Parathyroid adenoma (tissue), 2 donors: ENCODE measurements at regions not wholly inside any gene's neighbourhood (a gene's known extent, or its start where the extent isn't known, plus 50 kb on each side); places are given as distances from the start of the nearest gene placed in this dataset.
"Not testable (repeated sequence)": the region's sequence is repeated elsewhere in the genome, so short reads cannot be mapped to it uniquely, and the experiment has no call there.

Source experiments
- H2AFZ ChIP-seq: fragments of 300-600 bp; sonication (generic); one replicate; pipeline ENCODE4 v1.7.0; 2017; ENCODE audit warnings: antibody characterized with exemption, mild to moderate bottlenecking
- H3K27ac ChIP-seq: fragments of 300-600 bp; sonication (generic); one replicate; pipeline ENCODE4 v1.7.0; 2017
- H3K27me3 ChIP-seq: fragments of 300-600 bp; sonication (generic); one replicate; pipeline ENCODE4 v1.7.0; 2017; ENCODE audit warnings: low read length; ENCODE audit not compliant: control insufficient read depth, insufficient read depth
- H3K36me3 ChIP-seq: fragments of 300-600 bp; sonication (generic); one replicate; pipeline ENCODE4 v1.7.0; 2017; ENCODE audit warnings: low read length; ENCODE audit not compliant: control insufficient read depth, insufficient read depth
- H3K4me1 ChIP-seq: fragments of 300-600 bp; sonication (generic); one replicate; pipeline ENCODE4 v1.7.0; 2017; ENCODE audit warnings: control low read depth
- H3K4me2 ChIP-seq: fragments of 300-600 bp; sonication (generic); one replicate; pipeline ENCODE4 v1.7.0; 2017; ENCODE audit warnings: low read length
- H3K4me3 ChIP-seq: fragments of 300-600 bp; sonication (generic); one replicate; pipeline ENCODE4 v1.7.0; 2017; ENCODE audit warnings: low read depth, low read length
- H3K79me2 ChIP-seq: fragments of 300-600 bp; sonication (generic); one replicate; pipeline ENCODE4 v1.7.0; 2017; ENCODE audit warnings: control low read depth
- H3K9ac ChIP-seq: fragments of 300-600 bp; sonication (generic); one replicate; pipeline ENCODE4 v1.7.0; 2017; ENCODE audit warnings: mild to moderate bottlenecking
- H3K9me3 ChIP-seq: fragments of 300-600 bp; sonication (generic); one replicate; pipeline ENCODE4 v1.7.0; 2017; ENCODE audit warnings: low read length; ENCODE audit not compliant: control insufficient read depth
- CTCF ChIP-seq: fragments of 300-600 bp; sonication (generic); IDR thresholded peaks from one replicate; pipeline ENCODE4 v1.7.0; 2017; ENCODE audit warnings: antibody characterized with exemption, mild to moderate bottlenecking
- donor health status: primary hyperparathyroidism.

DNA sequence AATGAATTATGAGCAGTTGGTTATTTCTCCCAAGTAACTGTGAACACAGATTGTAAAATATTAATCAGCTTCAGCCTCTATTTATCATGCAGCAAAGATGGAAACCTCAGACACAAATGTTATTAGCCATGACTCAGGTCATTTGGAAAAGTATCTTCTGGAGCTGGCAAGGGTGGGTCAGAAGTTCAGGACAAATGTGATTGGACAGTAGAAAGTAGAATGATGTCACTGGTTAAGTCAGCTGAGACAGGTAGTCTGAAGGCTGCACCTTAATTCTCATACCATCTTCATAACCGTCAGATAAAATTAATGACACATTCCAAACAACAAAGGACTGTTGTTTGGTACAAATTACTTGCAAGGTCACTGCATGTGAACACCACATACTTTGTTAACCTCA lies 140.2 kb downstream of the EMB start:
- no peaks in the 10 kb centered on the region for H3K79me2 ChIP-seq
- no peak overlapping the region for H3K4me2 ChIP-seq
- H3K27ac ChIP-seq: no peak overlapping the region
- no peak for TF ChIP-seq CTCF
- no peaks in the 10 kb centered on the region for H3K4me1 ChIP-seq
- H3K27me3 ChIP-seq: no peaks in the 10 kb centered on the region
- H3K9ac ChIP-seq: no peak overlapping the region
- no peak overlapping the region for H3K4me3 ChIP-seq
- H3K9me3 ChIP-seq: no peaks in the 10 kb centered on the region
- H2AFZ ChIP-seq: no peak overlapping the region
- H3K36me3 ChIP-seq: no peaks in the 10 kb centered on the region

DNA sequence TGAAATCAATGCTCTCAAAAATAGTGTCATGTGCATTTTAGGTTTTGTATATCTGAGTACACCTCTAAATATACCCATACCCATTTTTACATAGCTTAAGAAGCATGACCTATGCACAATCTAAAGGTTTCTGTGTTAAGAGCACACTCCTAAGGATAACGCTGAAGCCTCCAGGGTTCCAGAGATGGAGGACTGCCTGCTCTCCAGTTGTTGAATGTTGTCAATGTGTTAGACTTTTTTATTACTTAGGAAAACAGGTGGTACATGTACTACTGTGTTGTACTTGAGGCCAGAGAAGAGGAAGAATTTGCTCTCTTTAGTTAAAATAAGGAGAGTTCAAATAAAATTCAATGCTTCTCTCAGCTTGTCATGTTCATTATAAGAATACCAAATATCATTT lies 141.2 kb downstream of the EMB start:
- Histone ChIP-seq H2AFZ (no peak overlapping the region), H3K4me1 (no peaks in the 10 kb centered on the region), H3K79me2 (no peaks in the 10 kb centered on the region), H3K4me2 (no peak overlapping the region), H3K4me3 (no peak overlapping the region), H3K9ac (no peak overlapping the region), H3K9me3 (no peaks in the 10 kb centered on the region), H3K27ac (no peak overlapping the region), H3K27me3 (no peaks in the 10 kb centered on the region), H3K36me3 (no peaks in the 10 kb centered on the region)
- no peak for TF ChIP-seq CTCF

DNA sequence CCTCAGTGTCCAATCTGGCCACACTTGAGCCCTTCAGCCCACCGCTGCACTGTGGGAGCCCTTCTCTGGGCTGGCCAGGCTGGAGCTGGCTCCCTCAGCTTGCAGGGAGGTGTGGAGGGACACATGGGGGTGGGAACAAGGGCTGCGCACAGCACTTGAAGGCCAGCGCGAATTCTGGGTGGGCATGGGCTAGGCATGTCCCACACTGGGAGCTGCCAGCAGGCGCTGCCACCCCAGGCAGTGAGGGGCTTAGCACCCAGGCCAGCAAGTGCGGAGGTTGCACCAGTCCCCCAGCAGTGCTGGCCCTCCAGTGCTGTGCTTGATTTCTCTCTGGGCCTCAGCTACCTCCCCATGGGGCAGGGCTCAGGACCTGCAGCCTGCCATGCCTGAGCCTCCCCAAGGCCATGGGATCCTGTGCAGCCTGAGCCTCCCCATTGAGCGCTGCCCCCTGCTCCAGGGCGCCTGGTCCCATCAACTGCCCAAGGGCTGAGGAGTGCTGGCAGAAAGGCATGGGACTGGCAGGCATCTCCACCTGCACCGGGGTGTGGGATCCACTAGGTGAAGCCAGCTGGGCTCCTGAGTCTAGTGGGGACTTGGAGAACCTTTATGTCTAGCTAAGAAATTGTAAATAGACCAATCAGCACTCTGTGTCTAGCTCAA lies 148.2 kb downstream of the EMB start:
- H3K36me3 ChIP-seq: no peaks in the 10 kb centered on the region
- H3K79me2 ChIP-seq: no peaks in the 10 kb centered on the region
- H3K9me3 ChIP-seq: no peaks in the 10 kb centered on the region
- H3K4me1 ChIP-seq: no peaks in the 10 kb centered on the region
- no peak overlapping the region for H3K9ac ChIP-seq
- no peaks in the 10 kb centered on the region for H3K27me3 ChIP-seq
- TF ChIP-seq CTCF: no peak
- H2AFZ ChIP-seq: no peak overlapping the region
- H3K4me3 ChIP-seq: no peak overlapping the region
- H3K27ac ChIP-seq: no peak overlapping the region
- H3K4me2 ChIP-seq: no peak overlapping the region

DNA sequence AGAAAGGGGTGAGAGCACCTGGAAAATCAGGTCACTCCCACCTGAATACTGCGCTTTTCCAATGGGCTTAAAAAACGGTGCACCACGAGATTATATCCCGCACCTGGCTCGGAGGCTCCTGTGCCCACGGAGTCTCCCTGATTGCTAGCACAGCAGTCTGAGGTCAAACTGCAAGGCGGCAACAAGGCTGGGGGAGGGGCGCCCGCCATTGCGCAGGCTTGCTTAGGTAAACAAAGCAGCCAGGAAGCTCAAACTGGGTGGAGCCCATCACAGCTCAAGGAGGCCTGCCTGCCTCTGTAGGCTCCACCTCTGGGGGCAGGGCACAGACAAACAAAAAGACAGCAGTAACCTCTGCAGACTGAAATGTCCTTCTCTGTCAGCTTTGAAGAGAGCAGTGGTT lies 160.6 kb downstream of the EMB start:
- H2AFZ ChIP-seq, H3K4me2 ChIP-seq, H3K79me2 ChIP-seq, H3K9me3 ChIP-seq, H3K4me1 ChIP-seq, H3K4me3 ChIP-seq, H3K9ac ChIP-seq, H3K27me3 ChIP-seq, H3K27ac ChIP-seq, H3K36me3 ChIP-seq: not testable (repeated sequence)
